ENCODE measurements at regions not wholly inside any gene's neighbourhood (a gene's known extent, or its start where the extent isn't known, plus 50 kb on each side); places are given as distances from the start of the nearest gene placed in this dataset.

GRCh38 chr2:188881434-188881833, 92.7 kb upstream of the COL3A1 start:
- intact Hi-C loops (cut with DNase I; ENCODE audit: low total_unique reads): no loop called here
- H3K4me3 ChIP-seq: no peak overlapping the region
- H3K27ac ChIP-seq: no peak overlapping the region
- TF ChIP-seq CTCF (IDR thresholded peaks at IDR 0.05): no peak
- TF ChIP-seq POLR2A (IDR thresholded peaks at IDR 0.05): no peak
- H3K27me3 ChIP-seq: no peaks in the 10 kb centered on the region
- no peaks in the 10 kb centered on the region for H3K36me3 ChIP-seq
- H3K4me1 ChIP-seq: no peaks in the 10 kb centered on the region
- no peak for DNase-seq
- H3K9me3 ChIP-seq: no peaks in the 10 kb centered on the region

DNA sequence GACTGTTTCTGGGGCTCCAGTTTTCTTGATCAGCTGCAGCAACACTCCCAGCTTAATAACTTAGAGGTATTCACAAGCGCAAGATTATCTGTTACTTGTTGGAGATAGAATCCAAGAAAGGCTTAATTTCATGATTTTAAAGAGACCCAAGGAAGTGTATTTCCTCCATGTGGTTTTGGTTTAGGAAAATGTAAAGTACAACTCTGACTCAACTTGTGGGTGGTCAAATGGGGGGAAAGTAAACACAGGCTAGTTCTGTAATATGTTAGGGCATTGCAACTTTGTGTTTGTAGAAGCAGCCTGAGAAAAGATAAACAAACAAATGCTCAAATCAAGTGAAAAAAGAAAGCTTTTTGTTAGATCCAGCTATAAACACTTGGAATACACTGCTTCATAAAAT, 90.1 kb upstream of the COL3A1 start:
- no peak overlapping the region for H3K4me3 ChIP-seq
- H3K9me3 ChIP-seq: peaks cover 0 to 6% of the 10 kb centered on the region in 2 donors
- H3K36me3 ChIP-seq: no peaks in the 10 kb centered on the region
- no peaks in the 10 kb centered on the region for H3K27me3 ChIP-seq
- intact Hi-C loops (cut with DNase I; ENCODE audit: low total_unique reads): no loop called here
- TF ChIP-seq POLR2A (IDR thresholded peaks at IDR 0.05): no peak
- H3K27ac ChIP-seq: peak overlapping the region in 1 of 2 donors; percentile 39
- DNase-seq: no peak
- no peaks in the 10 kb centered on the region for H3K4me1 ChIP-seq

DNA sequence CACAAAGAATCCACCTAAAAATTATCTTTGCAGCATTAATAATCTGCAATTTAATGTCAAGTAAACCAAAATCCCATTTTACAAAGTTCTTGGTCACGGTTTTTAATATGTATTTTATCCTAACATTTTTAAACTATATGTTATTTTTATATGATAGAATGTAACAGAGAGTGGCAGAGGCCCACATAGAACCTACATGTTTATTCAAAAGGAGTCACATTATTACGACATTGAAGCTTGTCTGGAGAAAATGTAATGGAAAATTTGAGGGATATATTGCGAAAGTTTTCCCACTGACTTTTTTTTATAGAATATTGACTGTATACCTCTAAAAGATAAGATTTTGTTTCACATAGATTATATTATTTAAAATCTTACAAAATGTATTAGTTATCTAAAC, 89.7 kb upstream of the COL3A1 start:
- no peaks in the 10 kb centered on the region for H3K36me3 ChIP-seq
- TF ChIP-seq CTCF (IDR thresholded peaks at IDR 0.05) (no peak), POLR2A (IDR thresholded peaks at IDR 0.05) (no peak)
- intact Hi-C loops (cut with DNase I; ENCODE audit: low total_unique reads): no loop called here

DNA sequence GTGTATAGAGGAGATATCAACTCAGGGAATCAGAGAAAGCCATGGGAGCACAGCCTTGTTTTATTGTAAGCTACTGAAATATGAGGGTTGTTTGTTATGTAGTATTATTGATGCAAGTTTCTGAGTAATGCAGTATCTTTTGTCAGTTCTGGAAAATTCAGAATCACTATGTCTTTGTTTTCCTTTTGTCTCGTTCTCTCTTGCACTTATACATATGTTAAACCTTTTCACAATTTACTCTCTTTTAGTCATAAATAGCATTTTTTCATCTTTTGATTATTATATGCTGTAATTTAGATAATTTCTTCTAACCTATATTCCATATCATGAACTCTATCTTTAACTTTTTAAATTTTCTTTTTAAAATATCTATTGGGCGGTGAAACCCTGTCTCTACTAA, 85.0 kb upstream of the COL3A1 start:
- Histone ChIP-seq H3K4me1 (peaks cover 0 to 9% of the 10 kb centered on the region in 2 donors), H3K4me3 (no peak overlapping the region), H3K27me3 (no peaks in the 10 kb centered on the region), H3K36me3 (no peaks in the 10 kb centered on the region), H3K9me3 (peaks cover 0 to 9% of the 10 kb centered on the region in 2 donors), H3K27ac (peak overlapping the region; percentile 26 to 52)
- TF ChIP-seq POLR2A (IDR thresholded peaks at IDR 0.05): no peak
- no peak for TF ChIP-seq CTCF (IDR thresholded peaks at IDR 0.05)
- intact Hi-C loops (cut with DNase I; ENCODE audit: low total_unique reads): no loop called here
- no peak for DNase-seq

More for the DNA sequence above, 89.7 kb upstream of the COL3A1 start:
- H3K27me3 ChIP-seq: no peaks in the 10 kb centered on the region
- H3K27ac ChIP-seq: no peak overlapping the region
- H3K9me3 ChIP-seq: peaks cover 0 to 9% of the 10 kb centered on the region in 2 donors
- no peak overlapping the region for H3K4me3 ChIP-seq
- no peak for DNase-seq
- no peaks in the 10 kb centered on the region for H3K4me1 ChIP-seq

DNA sequence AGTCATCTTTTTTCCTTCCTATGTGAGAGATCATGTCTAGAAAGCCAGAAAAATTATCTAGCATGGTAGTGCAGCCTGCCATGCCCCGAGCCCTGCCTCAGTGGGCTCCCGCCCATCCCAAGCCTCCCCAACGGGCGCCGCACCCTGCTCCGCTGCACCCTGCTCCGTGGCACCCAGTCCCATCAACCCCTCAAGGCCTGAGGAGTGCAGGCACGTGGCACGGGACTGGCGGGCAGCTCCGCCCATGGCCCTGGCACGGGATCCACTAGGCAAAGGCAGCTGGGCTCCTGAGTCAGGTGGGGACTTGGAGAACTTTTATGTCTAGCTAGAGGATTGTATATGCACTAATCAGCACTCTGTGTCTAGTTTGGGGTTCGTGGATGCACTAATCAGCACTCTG, 83.4 kb upstream of the COL3A1 start:
- peak overlapping the region; percentile 26 to 52 for H3K27ac ChIP-seq
- no peak for DNase-seq
- H3K4me3 ChIP-seq: no peak overlapping the region
- peaks cover 0 to 13% of the 10 kb centered on the region in 2 donors for H3K4me1 ChIP-seq
- TF ChIP-seq CTCF (IDR thresholded peaks at IDR 0.05): no peak
- no peak for TF ChIP-seq POLR2A (IDR thresholded peaks at IDR 0.05)
- H3K27me3 ChIP-seq: no peaks in the 10 kb centered on the region
- H3K36me3 ChIP-seq: no peaks in the 10 kb centered on the region
- H3K9me3 ChIP-seq: peaks cover 0 to 9% of the 10 kb centered on the region in 2 donors
- intact Hi-C loops (cut with DNase I; ENCODE audit: low total_unique reads): no loop called here

GRCh38 chr2:188892636-188893035, 81.5 kb upstream of the COL3A1 start:
- TF ChIP-seq POLR2A (IDR thresholded peaks at IDR 0.05): no peak
- TF ChIP-seq CTCF (IDR thresholded peaks at IDR 0.05): no peak
- Histone ChIP-seq H3K4me1 (peaks cover 0 to 13% of the 10 kb centered on the region in 2 donors), H3K9me3 (peaks cover 0 to 9% of the 10 kb centered on the region in 2 donors), H3K27ac (peak overlapping the region; percentile 53 to 64), H3K27me3 (no peaks in the 10 kb centered on the region), H3K4me3 (no peak overlapping the region), H3K36me3 (no peaks in the 10 kb centered on the region)
- intact Hi-C loops (cut with DNase I; ENCODE audit: low total_unique reads): no loop called here
- no peak for DNase-seq
